Activated naive CD8-positive, alpha-beta T cell treated with anti-CD3 and anti-CD28 coated beads for 36 hours (primary cell): ENCODE measurements at regions not wholly inside any gene's neighbourhood (a gene's known extent, or its start where the extent isn't known, plus 50 kb on each side); places are given as distances from the start of the nearest gene placed in this dataset.
A peak's percentile ranks its signal among the peaks of the same experiment; 100 is the strongest.
"Not testable (repeated sequence)": the region's sequence is repeated elsewhere in the genome, so short reads cannot be mapped to it uniquely, and the experiment has no call there.

Source experiments
- DNase-seq: peaks from one replicate; pipeline ENCODE4 v3.0.0; 2021
- H3K27ac Mint-ChIP-seq: one replicate; pipeline ENCODE4 v1.8.0; 2022; ENCODE audit warnings: mild to moderate bottlenecking, moderate library complexity, mixed read lengths
- H3K27me3 Mint-ChIP-seq: one replicate; pipeline ENCODE4 v1.8.0; 2022; ENCODE audit warnings: mild to moderate bottlenecking, mixed read lengths
- H3K36me3 Mint-ChIP-seq: one replicate; pipeline ENCODE4 v1.8.0; 2021; ENCODE audit warnings: mild to moderate bottlenecking, mixed read lengths
- H3K4me1 Mint-ChIP-seq: one replicate; pipeline ENCODE4 v1.8.0; 2021; ENCODE audit warnings: mixed read lengths
- H3K4me3 Mint-ChIP-seq: one replicate; pipeline ENCODE4 v1.8.0; 2022; ENCODE audit warnings: mild to moderate bottlenecking, moderate library complexity, mixed read lengths
- H3K9me3 Mint-ChIP-seq: one replicate; pipeline ENCODE4 v1.8.0; 2022; ENCODE audit warnings: mixed read lengths

GRCh38 chr3:56931836-56932235, 128.6 kb upstream of the SPATA12 start:
- H3K27me3 Mint-ChIP-seq: no peaks in the 10 kb centered on the region
- H3K27ac Mint-ChIP-seq: no peak overlapping the region
- peaks cover 14% of the 10 kb centered on the region for H3K36me3 Mint-ChIP-seq
- no peak for DNase-seq
- H3K9me3 Mint-ChIP-seq: peaks cover 4% of the 10 kb centered on the region
- H3K4me3 Mint-ChIP-seq: no peak overlapping the region
- peaks cover 45% of the 10 kb centered on the region for H3K4me1 Mint-ChIP-seq

- Mint-ChIP-seq H3K4me3 (no peak overlapping the region), H3K4me1 (peaks cover 53% of the 10 kb centered on the region), H3K27ac (peak overlapping the region; percentile 36), H3K9me3 (peaks cover 4% of the 10 kb centered on the region), H3K27me3 (no peaks in the 10 kb centered on the region), H3K36me3 (peaks cover 14% of the 10 kb centered on the region)
- no peak for DNase-seq
Measured at GRCh38 chr3:56930706-56931105, 129.0 kb upstream of the ARHGEF3 start.

- Mint-ChIP-seq H3K9me3 (peaks cover 4% of the 10 kb centered on the region), H3K27me3 (no peaks in the 10 kb centered on the region), H3K27ac (no peak overlapping the region), H3K36me3 (peaks cover 14% of the 10 kb centered on the region), H3K4me3 (no peak overlapping the region), H3K4me1 (peaks cover 55% of the 10 kb centered on the region)
- DNase-seq: no peak
Measured at GRCh38 chr3:56929809-56930615, 128.3 kb upstream of the ARHGEF3 start.

- peaks cover 68% of the 10 kb centered on the region for H3K4me1 Mint-ChIP-seq
- H3K9me3 Mint-ChIP-seq: no peaks in the 10 kb centered on the region
- H3K27ac Mint-ChIP-seq: peak overlapping the region; percentile 57
- H3K4me3 Mint-ChIP-seq: no peak overlapping the region
- H3K36me3 Mint-ChIP-seq: peaks cover 11% of the 10 kb centered on the region
- no peak for DNase-seq
- no peaks in the 10 kb centered on the region for H3K27me3 Mint-ChIP-seq
Measured at GRCh38 chr3:56928379-56929068, 126.8 kb upstream of the ARHGEF3 start.

GRCh38 chr3:56927855-56928254, 126.1 kb upstream of the ARHGEF3 start:
- peaks cover 71% of the 10 kb centered on the region for H3K4me1 Mint-ChIP-seq
- H3K36me3 Mint-ChIP-seq: peaks cover 8% of the 10 kb centered on the region
- H3K27ac Mint-ChIP-seq: no peak overlapping the region
- H3K27me3 Mint-ChIP-seq: no peaks in the 10 kb centered on the region
- H3K4me3 Mint-ChIP-seq: no peak overlapping the region
- H3K9me3 Mint-ChIP-seq: no peaks in the 10 kb centered on the region
- no peak for DNase-seq

GRCh38 chr3:56926947-56927282, 125.2 kb upstream of the ARHGEF3 start:
- Mint-ChIP-seq H3K9me3 (no peaks in the 10 kb centered on the region), H3K4me1 (peaks cover 76% of the 10 kb centered on the region), H3K27ac (no peak overlapping the region), H3K36me3 (peaks cover 8% of the 10 kb centered on the region), H3K27me3 (no peaks in the 10 kb centered on the region), H3K4me3 (no peak overlapping the region)
- no peak for DNase-seq

GRCh38 chr3:56926243-56926946, 124.6 kb upstream of the ARHGEF3 start:
- no peak for DNase-seq
- Mint-ChIP-seq H3K9me3 (no peaks in the 10 kb centered on the region), H3K27me3 (no peaks in the 10 kb centered on the region), H3K27ac (no peak overlapping the region), H3K4me1 (peaks cover 81% of the 10 kb centered on the region), H3K36me3 (peaks cover 7% of the 10 kb centered on the region), H3K4me3 (no peak overlapping the region)

GRCh38 chr3:56924700-56925099, 123.0 kb upstream of the ARHGEF3 start:
- not testable (repeated sequence) for H3K9me3 Mint-ChIP-seq, H3K27me3 Mint-ChIP-seq, DNase-seq, H3K36me3 Mint-ChIP-seq, H3K4me3 Mint-ChIP-seq
- H3K4me1 Mint-ChIP-seq: peaks cover 76% of the 10 kb centered on the region
- H3K27ac Mint-ChIP-seq: peak overlapping the region; percentile 50

GRCh38 chr3:56923526-56924224, 121.9 kb upstream of the ARHGEF3 start:
- Mint-ChIP-seq H3K9me3 (no peaks in the 10 kb centered on the region), H3K36me3 (peaks cover 4% of the 10 kb centered on the region), H3K27ac (peak overlapping the region; percentile 77), H3K27me3 (no peaks in the 10 kb centered on the region), H3K4me1 (peaks cover 80% of the 10 kb centered on the region), H3K4me3 (peak overlapping the region; percentile 6)
- DNase-seq: no peak

- H3K9me3 Mint-ChIP-seq: no peaks in the 10 kb centered on the region
- H3K27ac Mint-ChIP-seq: peak overlapping the region; percentile 92
- H3K27me3 Mint-ChIP-seq: no peaks in the 10 kb centered on the region
- peak overlapping the region; percentile 70 for H3K4me3 Mint-ChIP-seq
- H3K36me3 Mint-ChIP-seq: peaks cover 4% of the 10 kb centered on the region
- H3K4me1 Mint-ChIP-seq: peaks cover 82% of the 10 kb centered on the region
- DNase-seq: no peak
Measured at GRCh38 chr3:56921573-56922453, 120.1 kb upstream of the ARHGEF3 start.

GRCh38 chr3:56919797-56920195, 118.0 kb upstream of the ARHGEF3 start:
- peaks cover 79% of the 10 kb centered on the region for H3K4me1 Mint-ChIP-seq
- H3K27ac Mint-ChIP-seq: peak overlapping the region; percentile 98
- H3K4me3 Mint-ChIP-seq: no peak overlapping the region
- DNase-seq: no peak
- H3K36me3 Mint-ChIP-seq: peaks cover 4% of the 10 kb centered on the region
- no peaks in the 10 kb centered on the region for H3K27me3 Mint-ChIP-seq
- H3K9me3 Mint-ChIP-seq: no peaks in the 10 kb centered on the region

- Mint-ChIP-seq H3K4me1 (peaks cover 80% of the 10 kb centered on the region), H3K27ac (peak overlapping the region; percentile 98), H3K36me3 (peaks cover 6% of the 10 kb centered on the region), H3K4me3 (no peak overlapping the region), H3K9me3 (no peaks in the 10 kb centered on the region), H3K27me3 (no peaks in the 10 kb centered on the region)
- no peak for DNase-seq
Measured at GRCh38 chr3:56919137-56919796, 117.5 kb upstream of the ARHGEF3 start.

GRCh38 chr3:56918111-56918568, 116.4 kb upstream of the ARHGEF3 start:
- peak overlapping the region; percentile 98 for H3K27ac Mint-ChIP-seq
- H3K4me1 Mint-ChIP-seq: peaks cover 81% of the 10 kb centered on the region
- DNase-seq: peak; percentile 76
- H3K27me3 Mint-ChIP-seq: no peaks in the 10 kb centered on the region
- peak overlapping the region; percentile 7 for H3K4me3 Mint-ChIP-seq
- peaks cover 13% of the 10 kb centered on the region for H3K36me3 Mint-ChIP-seq
- H3K9me3 Mint-ChIP-seq: peaks cover 3% of the 10 kb centered on the region
